NT2/D1 (cell line): ENCODE measurements at regions not wholly inside any gene's neighbourhood (a gene's known extent, or its start where the extent isn't known, plus 50 kb on each side); places are given as distances from the start of the nearest gene placed in this dataset.

Experiments
- DNase-seq: peaks from one replicate; pipeline ENCODE4 v3.0.0-alpha.2; 2011; ENCODE audit warnings: low read depth, low spot score
- H3K27me3 ChIP-seq: 2 replicates; pipeline ENCODE4 v1.6.0; 2011; ENCODE audit warnings: mild to moderate bottlenecking; ENCODE audit not compliant: insufficient read length, insufficient read depth
- H3K36me3 ChIP-seq: 2 replicates; pipeline ENCODE4 v1.6.1; 2011; ENCODE audit warnings: mild to moderate bottlenecking, low read length, mixed read lengths; ENCODE audit not compliant: insufficient read depth, insufficient read length
- H3K4me1 ChIP-seq: 2 replicates; pipeline ENCODE4 v1.5.1; 2011; ENCODE audit not compliant: insufficient read depth, insufficient read length
- H3K4me3 ChIP-seq: 2 replicates; pipeline ENCODE4 v1.5.1; 2011; ENCODE audit warnings: low read depth; ENCODE audit not compliant: insufficient read length
- H3K9ac ChIP-seq: 2 replicates; pipeline ENCODE4 v1.6.0; 2011; ENCODE audit warnings: low read depth; ENCODE audit not compliant: insufficient read length
- H3K9me3 ChIP-seq: 2 replicates; pipeline ENCODE4 v1.5.1; 2011; ENCODE audit warnings: mild to moderate bottlenecking, low read length; ENCODE audit not compliant: insufficient read depth
- SUZ12 ChIP-seq: IDR thresholded peaks from 2 replicates; pipeline ENCODE4 v1.6.1; 2011; ENCODE audit not compliant: insufficient read length, insufficient read depth; ENCODE audit errors: extremely low read depth
- YY1 ChIP-seq: IDR thresholded peaks from 2 replicates; pipeline ENCODE4 v1.6.1; 2011; ENCODE audit not compliant: insufficient read length, insufficient read depth
- ZNF274 ChIP-seq: IDR thresholded peaks from 2 replicates; pipeline ENCODE4 v1.6.1; 2011; ENCODE audit warnings: mild to moderate bottlenecking, low read depth, low read length

- no peak for TF ChIP-seq ZNF274
- no peak for TF ChIP-seq YY1
- TF ChIP-seq SUZ12, result no peak
- DNase-seq, result no peak
- H3K9me3 ChIP-seq, result peaks cover 47% of the 10 kb centered on the region
- H3K9ac ChIP-seq, result no peak overlapping the region
- no peaks in the 10 kb centered on the region for H3K4me1 ChIP-seq
- no peak overlapping the region for H3K4me3 ChIP-seq
- H3K36me3 ChIP-seq, result no peaks in the 10 kb centered on the region
- H3K27me3 ChIP-seq, result no peaks in the 10 kb centered on the region
Measured at GRCh38 chr12:124168016-124168786, 126.7 kb upstream of the RFLNA start.

- Histone ChIP-seq H3K4me3 (no peak overlapping the region), H3K27me3 (no peaks in the 10 kb centered on the region), H3K36me3 (no peaks in the 10 kb centered on the region), H3K9me3 (peaks cover 34% of the 10 kb centered on the region; the same call in 1 of the 2 replicates), H3K9ac (no peak overlapping the region), H3K4me1 (no peaks in the 10 kb centered on the region)
- no peak for DNase-seq
- TF ChIP-seq SUZ12 (no peak), ZNF274 (no peak), YY1 (no peak)
Measured at GRCh38 chr12:124169577-124170284, 125.2 kb upstream of the RFLNA start.

GRCh38 chr12:124170760-124171159 lies 124.1 kb upstream of the RFLNA start:
- Histone ChIP-seq H3K4me3 (no peak overlapping the region), H3K9me3 (peaks cover 29% of the 10 kb centered on the region; the same call in 1 of the 2 replicates), H3K4me1 (no peaks in the 10 kb centered on the region), H3K36me3 (no peaks in the 10 kb centered on the region), H3K27me3 (no peaks in the 10 kb centered on the region), H3K9ac (no peak overlapping the region)
- no peak for DNase-seq
- TF ChIP-seq ZNF274, result no peak
- no peak for TF ChIP-seq SUZ12
- no peak for TF ChIP-seq YY1

GRCh38 chr12:124171231-124171979 lies 123.5 kb upstream of the RFLNA start:
- H3K4me3 ChIP-seq, result no peak overlapping the region
- H3K9me3 ChIP-seq, result peaks cover 23% of the 10 kb centered on the region; the same call in 1 of the 2 replicates
- no peaks in the 10 kb centered on the region for H3K36me3 ChIP-seq
- TF ChIP-seq ZNF274 (no peak), SUZ12 (no peak), YY1 (no peak)
- H3K27me3 ChIP-seq, result no peaks in the 10 kb centered on the region
- no peaks in the 10 kb centered on the region for H3K4me1 ChIP-seq
- DNase-seq, result no peak
- H3K9ac ChIP-seq, result no peak overlapping the region

- Histone ChIP-seq H3K9ac (no peak overlapping the region), H3K36me3 (no peaks in the 10 kb centered on the region), H3K4me3 (no peak overlapping the region), H3K27me3 (no peaks in the 10 kb centered on the region), H3K4me1 (no peaks in the 10 kb centered on the region), H3K9me3 (peaks cover 10% of the 10 kb centered on the region; the same call in 1 of the 2 replicates)
- DNase-seq, result no peak
- no peak for TF ChIP-seq SUZ12
- TF ChIP-seq ZNF274, result no peak
- TF ChIP-seq YY1, result no peak
Measured at GRCh38 chr12:124172636-124173035, 122.3 kb upstream of the RFLNA start.

GRCh38 chr12:124173692-124174091 lies 121.2 kb upstream of the RFLNA start:
- Histone ChIP-seq H3K27me3 (no peaks in the 10 kb centered on the region), H3K9ac (no peak overlapping the region), H3K4me3 (no peak overlapping the region), H3K36me3 (no peaks in the 10 kb centered on the region), H3K4me1 (no peaks in the 10 kb centered on the region), H3K9me3 (peaks cover 5% of the 10 kb centered on the region; the same call in 1 of the 2 replicates)
- no peak for DNase-seq
- TF ChIP-seq SUZ12 (no peak), YY1 (no peak), ZNF274 (no peak)
